ENCODE measurements at regions not wholly inside any gene's neighbourhood (a gene's known extent, or its start where the extent isn't known, plus 50 kb on each side); places are given as distances from the start of the nearest gene placed in this dataset.

DNA sequence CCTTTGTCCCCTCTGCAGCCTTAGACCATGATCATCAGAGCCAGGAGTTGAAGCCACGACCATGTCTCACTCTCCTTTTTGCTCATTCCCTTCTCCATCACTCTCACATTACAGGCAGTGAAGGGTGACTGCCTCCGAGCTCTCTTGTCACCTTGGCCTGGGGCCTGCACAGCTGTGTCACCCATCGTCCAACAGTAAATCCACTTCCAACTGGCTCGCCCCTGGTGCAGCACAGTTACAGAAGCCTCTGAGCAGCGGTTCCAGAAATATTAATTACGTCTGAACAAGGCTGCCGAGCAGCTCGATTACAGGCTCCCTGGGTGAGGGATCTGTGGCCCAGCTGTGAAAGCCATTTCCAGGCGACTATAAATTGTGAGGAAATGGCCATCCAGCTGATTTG is 528.2 kb downstream of the NR2F2 start:
- Mint-ChIP-seq H3K4me3 (ENCODE audit: low read depth, unreplicated experiment) (no peak overlapping the region), H3K9me3 (ENCODE audit: low read depth, unreplicated experiment) (peaks cover 3% of the 10 kb centered on the region), H3K36me3 (ENCODE audit: insufficient read depth, unreplicated experiment) (no peaks in the 10 kb centered on the region), H3K27ac (ENCODE audit: unreplicated experiment) (no peak overlapping the region), H3K27me3 (ENCODE audit: unreplicated experiment) (no peaks in the 10 kb centered on the region), H3K4me1 (ENCODE audit: low read depth, unreplicated experiment) (no peaks in the 10 kb centered on the region)
- TF ChIP-seq, protein P1, sequence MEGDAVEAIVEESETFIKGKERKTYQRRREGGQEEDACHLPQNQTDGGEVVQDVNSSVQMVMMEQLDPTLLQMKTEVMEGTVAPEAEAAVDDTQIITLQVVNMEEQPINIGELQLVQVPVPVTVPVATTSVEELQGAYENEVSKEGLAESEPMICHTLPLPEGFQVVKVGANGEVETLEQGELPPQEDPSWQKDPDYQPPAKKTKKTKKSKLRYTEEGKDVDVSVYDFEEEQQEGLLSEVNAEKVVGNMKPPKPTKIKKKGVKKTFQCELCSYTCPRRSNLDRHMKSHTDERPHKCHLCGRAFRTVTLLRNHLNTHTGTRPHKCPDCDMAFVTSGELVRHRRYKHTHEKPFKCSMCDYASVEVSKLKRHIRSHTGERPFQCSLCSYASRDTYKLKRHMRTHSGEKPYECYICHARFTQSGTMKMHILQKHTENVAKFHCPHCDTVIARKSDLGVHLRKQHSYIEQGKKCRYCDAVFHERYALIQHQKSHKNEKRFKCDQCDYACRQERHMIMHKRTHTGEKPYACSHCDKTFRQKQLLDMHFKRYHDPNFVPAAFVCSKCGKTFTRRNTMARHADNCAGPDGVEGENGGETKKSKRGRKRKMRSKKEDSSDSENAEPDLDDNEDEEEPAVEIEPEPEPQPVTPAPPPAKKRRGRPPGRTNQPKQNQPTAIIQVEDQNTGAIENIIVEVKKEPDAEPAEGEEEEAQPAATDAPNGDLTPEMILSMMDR (IDR thresholded peaks at IDR 0.05; ENCODE audit: unreplicated experiment): no peak
- BruUV-seq (replicated peaks): no TSS peak
- DNase-seq: no peak
- CTCF ChIA-PET: interaction anchor here (0.6 kb wide), 1 partner anchor 91 kb away, joined by 3 read pairs; no protein-coding TSS in a partner anchor
- intact Hi-C loops (cut with micrococcal nuclease; ENCODE audit: unreplicated experiment): no loop called here

GRCh38 chr15:96860741-96861140 is 530.2 kb downstream of the NR2F2 start:
- CTCF ChIA-PET: no interaction called here
- H3K9me3 Mint-ChIP-seq (ENCODE audit: low read depth, unreplicated experiment): no peaks in the 10 kb centered on the region
- intact Hi-C loops (cut with micrococcal nuclease; ENCODE audit: unreplicated experiment): no loop called here
- TF ChIP-seq, protein P1 (IDR thresholded peaks at IDR 0.05; ENCODE audit: unreplicated experiment): no peak
- no TSS peak for BruUV-seq (replicated peaks)
- DNase-seq: no peak
- no peaks in the 10 kb centered on the region for H3K27me3 Mint-ChIP-seq (ENCODE audit: unreplicated experiment)
- H3K27ac Mint-ChIP-seq (ENCODE audit: unreplicated experiment): no peak overlapping the region
- no peaks in the 10 kb centered on the region for H3K36me3 Mint-ChIP-seq (ENCODE audit: insufficient read depth, unreplicated experiment)
- no peak overlapping the region for H3K4me3 Mint-ChIP-seq (ENCODE audit: low read depth, unreplicated experiment)
- no peaks in the 10 kb centered on the region for H3K4me1 Mint-ChIP-seq (ENCODE audit: low read depth, unreplicated experiment)

DNA sequence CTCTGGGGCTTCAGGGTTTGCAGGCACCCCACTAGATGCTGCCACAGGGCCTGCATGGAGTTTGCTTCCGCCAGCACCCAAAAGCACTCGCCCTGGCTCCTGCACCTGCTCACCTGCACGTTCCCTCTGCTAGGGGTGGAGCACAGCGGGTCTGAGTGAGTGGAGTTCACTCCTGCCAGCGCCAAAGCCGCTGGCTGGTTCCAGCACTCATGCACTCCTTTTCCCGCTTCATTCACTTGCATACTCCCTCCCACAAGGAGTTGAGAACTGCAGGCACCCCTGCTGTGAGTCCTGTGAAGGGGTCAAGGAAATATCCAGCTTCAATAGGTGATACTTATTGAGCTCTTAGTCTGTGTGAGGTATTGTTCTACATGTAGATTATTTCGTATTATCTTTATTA is 537.5 kb downstream of the NR2F2 start:
- Mint-ChIP-seq H3K27ac (ENCODE audit: unreplicated experiment) (no peak overlapping the region), H3K36me3 (ENCODE audit: insufficient read depth, unreplicated experiment) (no peaks in the 10 kb centered on the region), H3K4me3 (ENCODE audit: low read depth, unreplicated experiment) (no peak overlapping the region), H3K4me1 (ENCODE audit: low read depth, unreplicated experiment) (no peaks in the 10 kb centered on the region), H3K9me3 (ENCODE audit: low read depth, unreplicated experiment) (no peaks in the 10 kb centered on the region), H3K27me3 (ENCODE audit: unreplicated experiment) (no peaks in the 10 kb centered on the region)
- TF ChIP-seq, protein P1 (IDR thresholded peaks at IDR 0.05; ENCODE audit: unreplicated experiment): no peak
- no peak for DNase-seq
- intact Hi-C loops (cut with micrococcal nuclease; ENCODE audit: unreplicated experiment): no loop called here
- CTCF ChIA-PET: no interaction called here
- BruUV-seq (replicated peaks): no TSS peak

DNA sequence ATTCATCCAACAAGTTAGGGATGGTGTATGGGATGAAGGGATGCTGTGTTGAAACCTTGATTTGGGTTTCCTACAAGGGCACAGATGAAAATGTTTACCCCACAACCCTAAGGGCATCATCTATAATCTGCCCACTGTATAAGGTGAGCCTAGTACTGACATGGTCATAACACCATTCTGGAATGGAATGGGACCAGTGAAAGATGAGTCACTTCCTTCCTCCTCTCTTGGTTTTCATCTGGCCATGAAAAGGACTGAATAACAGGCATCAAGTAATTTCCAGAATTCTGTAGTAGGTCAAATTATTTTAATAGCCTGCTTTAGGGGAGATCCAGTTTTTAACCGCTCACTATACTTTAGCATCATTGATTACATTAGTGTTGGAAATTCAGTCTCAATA is 538.6 kb downstream of the NR2F2 start:
- no peaks in the 10 kb centered on the region for H3K27me3 Mint-ChIP-seq (ENCODE audit: unreplicated experiment)
- intact Hi-C loops (cut with micrococcal nuclease; ENCODE audit: unreplicated experiment): no loop called here
- BruUV-seq (replicated peaks): no TSS peak

More for the DNA sequence above, 538.6 kb downstream of the NR2F2 start:
- CTCF ChIA-PET: no interaction called here
- Mint-ChIP-seq H3K27ac (ENCODE audit: unreplicated experiment) (no peak overlapping the region), H3K9me3 (ENCODE audit: low read depth, unreplicated experiment) (no peaks in the 10 kb centered on the region), H3K4me3 (ENCODE audit: low read depth, unreplicated experiment) (no peak overlapping the region), H3K4me1 (ENCODE audit: low read depth, unreplicated experiment) (no peaks in the 10 kb centered on the region), H3K36me3 (ENCODE audit: insufficient read depth, unreplicated experiment) (no peaks in the 10 kb centered on the region)
- no peak for DNase-seq
- TF ChIP-seq, protein P1 (IDR thresholded peaks at IDR 0.05; ENCODE audit: unreplicated experiment): no peak

Measured in Calu3 (cell line).